H1 (cell line): ENCODE measurements at regions not wholly inside any gene's neighbourhood (a gene's known extent, or its start where the extent isn't known, plus 50 kb on each side); places are given as distances from the start of the nearest gene placed in this dataset.

ENCODE experiments used
- CTCF ChIA-PET: fragments of 300-600 bp; sonication (Branson Sonifier 250); formaldehyde crosslinking; loops from one replicate; lab custom pipeline; 2021; ENCODE audit not compliant: partially characterized antibody; lab: Charles Lee
- POLR2A ChIA-PET: fragments of 300-600 bp; sonication (Branson Sonifier 250); formaldehyde crosslinking; loops from one replicate; lab custom pipeline; 2021; ENCODE audit warnings: inconsistent platforms; ENCODE audit not compliant: partially characterized antibody; lab: Charles Lee
- DNase-seq, 2 experiments: peaks; one replicate each; pipeline versions ENCODE4 v3.0.0 to v3.0.0-alpha.2; 2010 to 2022; ENCODE audit warnings: low spot score in 2 of 2, low read depth in 1 of 2, mixed read lengths in 1 of 2
- FAIRE-seq: peaks from 2 replicates; lab custom pipeline; 2011; peaks lifted over from hg19 to GRCh38; lab: Jason Lieb, UNC
- H2AFZ ChIP-seq: 2 replicates; pipeline ENCODE4 v1.8.1; 2012; ENCODE audit warnings: low read length, inconsistent platforms
- H2AK5ac ChIP-seq: 2 replicates; pipeline ENCODE4 v1.6.1; 2013; ENCODE audit warnings: low read depth, low read length
- H2BK120ac ChIP-seq: replicated peaks from 2 replicates; pipeline ENCODE3; 2013; ENCODE audit warnings: low read depth, low read length, inconsistent platforms
- H2BK12ac ChIP-seq: 2 replicates; pipeline ENCODE4 v1.6.1; 2013; ENCODE audit warnings: low read depth, low read length
- H2BK15ac ChIP-seq: 2 replicates; pipeline ENCODE4 v1.6.1; 2013; ENCODE audit warnings: low read length
- H2BK20ac ChIP-seq: 2 replicates; pipeline ENCODE4 v1.6.1; 2013; ENCODE audit warnings: low read length
- H2BK5ac ChIP-seq: 2 replicates; pipeline ENCODE4 v1.6.1; 2013; ENCODE audit warnings: low read depth, low read length
- H3K14ac ChIP-seq: 2 replicates; pipeline ENCODE4 v1.6.1; 2013; ENCODE audit warnings: inconsistent platforms; ENCODE audit not compliant: insufficient read length
- H3K18ac ChIP-seq: 2 replicates; pipeline ENCODE4 v1.6.1; 2013; ENCODE audit warnings: low read length; ENCODE audit errors: extremely low read depth
- H3K23ac ChIP-seq: 2 replicates; pipeline ENCODE4 v1.6.1; 2013; ENCODE audit warnings: inconsistent platforms; ENCODE audit not compliant: insufficient read length
- H3K23me2 ChIP-seq: 2 replicates; pipeline ENCODE4 v1.6.1; 2013; ENCODE audit warnings: low read depth, low read length
- H3K27ac ChIP-seq: 2 replicates; pipeline ENCODE4 v1.6.1; 2011; ENCODE audit warnings: low read depth, low read length, inconsistent platforms
- H3K27me3 ChIP-seq, 4 experiments: replicated peaks in 1 of 4; 1 replicate in 1 of 4; 2 replicates in 3 of 4; pipeline versions ENCODE4 v1.6.1 to v1.8.1; 2011 to 2013; ENCODE audit warnings: low read length in 3 of 4, mild to moderate bottlenecking in 3 of 4, inconsistent platforms in 2 of 4, mixed read lengths in 2 of 4, moderate library complexity in 1 of 4; ENCODE audit not compliant: control insufficient read depth in 3 of 4, insufficient read depth in 3 of 4; ENCODE audit errors: extremely low read depth in 1 of 4
- H3K36me3 ChIP-seq, 4 experiments: 2 replicates each; pipeline versions ENCODE4 v1.6.1 to v1.8.1; 2011 to 2013; ENCODE audit warnings: mild to moderate bottlenecking in 4 of 4, low read length in 3 of 4, moderate library complexity in 2 of 4, control low read depth in 1 of 4, inconsistent platforms in 1 of 4; ENCODE audit not compliant: insufficient read depth in 4 of 4, control insufficient read depth in 2 of 4
- H3K4ac ChIP-seq: replicated peaks from 2 replicates; pipeline ENCODE3; 2013; ENCODE audit warnings: low read length, low read depth, mixed read lengths, inconsistent platforms; ENCODE audit not compliant: insufficient read length
- H3K4me1 ChIP-seq, 4 experiments: replicated peaks in 1 of 4; 1 replicate in 1 of 4; 2 replicates in 3 of 4; pipeline versions ENCODE4 v1.6.1 to v1.8.1; 2011 to 2013; ENCODE audit warnings: low read length in 3 of 4, inconsistent platforms in 2 of 4, mixed read lengths in 1 of 4; ENCODE audit not compliant: insufficient read depth in 4 of 4, control insufficient read depth in 3 of 4
- H3K4me2 ChIP-seq, 2 experiments: 2 replicates each; pipeline versions ENCODE4 v1.6.1 to v1.8.1; 2011 to 2013; ENCODE audit warnings: low read depth in 2 of 2, low read length in 2 of 2, control low read depth in 1 of 2, inconsistent platforms in 1 of 2, mild to moderate bottlenecking in 1 of 2; ENCODE audit not compliant: insufficient read depth in 1 of 2
- H3K4me3 ChIP-seq, 4 experiments: fragments of 200-600, 300-600 bp in 1 of 4; sonication (generic), shearing (Covaris generic), sonication (Bioruptor Twin) in 1 of 4; 2 replicates each; pipeline versions ENCODE4 v1.5.1 to v1.8.1; 2011 to 2016; ENCODE audit warnings: low read length in 4 of 4, low read depth in 3 of 4, control low read depth in 2 of 4, inconsistent platforms in 2 of 4, mild to moderate bottlenecking in 2 of 4, mixed read lengths in 1 of 4, moderate library complexity in 1 of 4; ENCODE audit not compliant: insufficient read depth in 2 of 4; ENCODE audit errors: extremely low read depth in 1 of 4
- H3K56ac ChIP-seq: replicated peaks from 2 replicates; pipeline ENCODE3; 2013; ENCODE audit warnings: low read depth, mild to moderate bottlenecking, mixed read lengths, low read length, inconsistent platforms; ENCODE audit not compliant: insufficient read length
- H3K79me1 ChIP-seq: 2 replicates; pipeline ENCODE4 v1.6.1; 2013; ENCODE audit warnings: low read depth, low read length, control low read depth
- H3K79me2 ChIP-seq, 2 experiments: 2 replicates each; pipeline versions ENCODE4 v1.6.1 to v1.8.1; 2012 to 2013; ENCODE audit warnings: low read length in 2 of 2, mild to moderate bottlenecking in 2 of 2, inconsistent platforms in 1 of 2; ENCODE audit not compliant: insufficient read depth in 2 of 2, control insufficient read depth in 1 of 2
- H3K9ac ChIP-seq, 4 experiments: replicated peaks in 1 of 4; 1 replicate in 1 of 4; 2 replicates in 3 of 4; pipeline versions ENCODE4 v1.6.1 to v1.8.1; 2011 to 2013; ENCODE audit warnings: low read depth in 3 of 4, low read length in 3 of 4, control low read depth in 2 of 4, mild to moderate bottlenecking in 2 of 4, moderate library complexity in 2 of 4, inconsistent platforms in 1 of 4; ENCODE audit errors: extremely low read depth in 1 of 4
- H3K9me3 ChIP-seq, 2 experiments: 2 replicates each; pipeline versions ENCODE4 v1.6.1 to v1.8.1; 2012 to 2013; ENCODE audit warnings: mild to moderate bottlenecking in 2 of 2, moderate library complexity in 2 of 2, control low read depth in 1 of 2, inconsistent platforms in 1 of 2, low read depth in 1 of 2, low read length in 1 of 2, mixed read lengths in 1 of 2; ENCODE audit not compliant: insufficient read depth in 2 of 2
- H4K20me1 ChIP-seq, 2 experiments: replicated peaks in 1 of 2; 2 replicates each; pipeline versions ENCODE3 to v1.8.1; 2011 to 2013; ENCODE audit warnings: inconsistent platforms in 2 of 2, low read length in 2 of 2, mild to moderate bottlenecking in 1 of 2; ENCODE audit not compliant: insufficient read depth in 2 of 2, control insufficient read depth in 1 of 2
- H4K5ac ChIP-seq: 2 replicates; pipeline ENCODE4 v1.6.1; 2013; ENCODE audit warnings: low read length, low read depth, mixed read lengths, inconsistent platforms; ENCODE audit not compliant: insufficient read length
- H4K8ac ChIP-seq: 2 replicates; pipeline ENCODE4 v1.8.0; 2013; ENCODE audit warnings: mild to moderate bottlenecking, moderate library complexity, low read length, inconsistent platforms; ENCODE audit not compliant: insufficient read depth; ENCODE audit errors: extremely low read depth
- H4K91ac ChIP-seq: replicated peaks from 2 replicates; pipeline ENCODE3; 2013; ENCODE audit warnings: low read length, mixed read lengths, inconsistent platforms; ENCODE audit not compliant: insufficient read length
- CBX5 ChIP-seq: fragments of 300-800, 300-1000 bp; sonication (generic); IDR thresholded peaks from 2 replicates; pipeline ENCODE4 v1.7.1; 2016; ENCODE audit warnings: antibody characterized with exemption, low read length, low read depth
- MAFK ChIP-seq: IDR thresholded peaks from 2 replicates; pipeline ENCODE4 v1.6.1; 2012; ENCODE audit warnings: low read depth, mild to moderate bottlenecking, improper control_type of control experiment, low read length
- SP1 ChIP-seq: IDR thresholded peaks from 2 replicates; pipeline ENCODE4 v1.6.1; 2011; ENCODE audit warnings: low read depth, low read length

DNA sequence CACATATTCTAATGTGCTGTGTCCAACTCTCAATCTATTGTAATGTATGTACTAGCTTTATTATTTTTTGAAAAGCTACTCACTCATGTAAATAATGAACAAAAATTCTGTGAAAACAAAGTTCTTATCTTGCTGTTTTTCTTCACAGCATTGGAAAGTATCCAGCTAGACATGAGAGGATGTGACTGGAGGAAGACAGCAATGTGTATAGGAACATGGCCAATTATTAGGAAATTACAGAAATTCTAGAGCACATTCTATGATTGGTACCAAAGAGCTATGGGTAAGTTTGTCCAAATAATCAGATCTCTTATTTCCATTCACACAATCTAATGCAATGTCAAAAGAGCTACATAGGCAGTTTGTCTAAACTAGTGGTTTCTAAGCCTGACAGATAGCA lies 1100.2 kb downstream of the FSCB start:
- H3K23me2 ChIP-seq: no peaks in the 10 kb centered on the region
- FAIRE-seq (no peak), DNase-seq (no peak)
- H3K18ac ChIP-seq: no peak overlapping the region
- H3K79me1 ChIP-seq: no peaks in the 10 kb centered on the region
- no peak overlapping the region for H3K23ac ChIP-seq
- H4K91ac ChIP-seq: no peak overlapping the region
- H3K9me3 ChIP-seq: no peaks in the 10 kb centered on the region
- no peaks in the 10 kb centered on the region for H4K20me1 ChIP-seq
- H3K9ac ChIP-seq: no peak overlapping the region
- no peak overlapping the region for H2BK120ac ChIP-seq
- H2AFZ ChIP-seq: no peak overlapping the region
- ChIA-PET CTCF (no interaction called here), POLR2A (no interaction called here)
- no peaks in the 10 kb centered on the region for H3K27me3 ChIP-seq
- no peak overlapping the region for H2AK5ac ChIP-seq
- H3K4ac ChIP-seq: no peak overlapping the region
- no peak overlapping the region for H4K8ac ChIP-seq
- no peak overlapping the region for H3K4me3 ChIP-seq
- no peaks in the 10 kb centered on the region for H3K79me2 ChIP-seq
- no peak overlapping the region for H2BK12ac ChIP-seq
- H3K4me1 ChIP-seq: no peaks in the 10 kb centered on the region
- H3K14ac ChIP-seq: no peak overlapping the region
- no peaks in the 10 kb centered on the region for H3K36me3 ChIP-seq
- H3K4me2 ChIP-seq: no peak overlapping the region
- H4K5ac ChIP-seq: no peak overlapping the region
- H2BK5ac ChIP-seq: no peak overlapping the region
- TF ChIP-seq CBX5 (no peak), MAFK (no peak), SP1 (no peak)
- H3K27ac ChIP-seq: no peak overlapping the region
- no peak overlapping the region for H2BK15ac ChIP-seq
- H3K56ac ChIP-seq: no peak overlapping the region
- H2BK20ac ChIP-seq: no peak overlapping the region
